A549 (cell line): ENCODE measurements at regions not wholly inside any gene's neighbourhood (a gene's known extent, or its start where the extent isn't known, plus 50 kb on each side); places are given as distances from the start of the nearest gene placed in this dataset.

ENCODE experiments used
- CTCF ChIP-seq: fragments of >200 bp; sonication (Bioruptor Twin); formaldehyde crosslinking; IDR thresholded peaks from 3 replicates; pipeline ENCODE4 v1.5.1; 2016
- HOXA7 ChIP-seq: fragments of 250-450 bp; sonication (Bioruptor Pico); IDR thresholded peaks from 2 replicates; pipeline ENCODE4 v1.5.0; 2020; ENCODE audit warnings: mild to moderate bottlenecking, moderate library complexity
- HOXB5 ChIP-seq: fragments of 250-450 bp; sonication (Bioruptor Pico); IDR thresholded peaks from 2 replicates; pipeline ENCODE4 v1.5.0; 2020; ENCODE audit warnings: mild to moderate bottlenecking, moderate library complexity
- KDM5A ChIP-seq: fragments of 200-600 bp; sonication (generic); IDR thresholded peaks from 2 replicates; pipeline ENCODE4 v1.6.1; 2016; ENCODE audit warnings: antibody characterized with exemption, mild to moderate bottlenecking
- MYC ChIP-seq: IDR thresholded peaks from 2 replicates; pipeline ENCODE4 v1.6.1; 2012; ENCODE audit warnings: mild to moderate bottlenecking, inconsistent platforms, low read length, improper control_type of control experiment, borderline replicate concordance
- PHF8 ChIP-seq: fragments of 200-600 bp; sonication (generic); IDR thresholded peaks from 2 replicates; pipeline ENCODE4 v1.6.1; 2016; ENCODE audit warnings: low read depth, mild to moderate bottlenecking, antibody characterized with exemption, moderate library complexity, borderline replicate concordance
- POLR2A ChIP-seq: IDR thresholded peaks from 2 replicates; pipeline ENCODE4 v1.6.1; 2012; ENCODE audit warnings: mild to moderate bottlenecking, low read length
- SMC3 ChIP-seq: fragments of >200 bp; sonication (Bioruptor Twin); formaldehyde crosslinking; IDR thresholded peaks from 3 replicates; pipeline ENCODE4 v1.6.1; 2018; ENCODE audit warnings: inconsistent platforms
- TFCP2L1 ChIP-seq: fragments of 250-450 bp; sonication (Bioruptor Pico); IDR thresholded peaks from 2 replicates; pipeline ENCODE4 v1.5.0; 2021; ENCODE audit warnings: mild to moderate bottlenecking
- USF2 ChIP-seq: fragments of 450-650 bp; IDR thresholded peaks from 2 replicates; pipeline ENCODE4 v1.6.1; 2014; ENCODE audit warnings: antibody characterized with exemption

- TF ChIP-seq CTCF (no peak), SMC3 (no peak), TFCP2L1 (CRISPR knock-in tag) (no peak), USF2 (no peak), MYC (no peak), PHF8 (no peak), HOXA7 (CRISPR knock-in tag) (no peak), KDM5A (no peak), POLR2A (no peak), HOXB5 (CRISPR knock-in tag) (no peak)
Observed at GRCh38 chr2:149797030-149797429, 209.5 kb upstream of the MMADHC start.
